Left lung (tissue), 4 donors: ENCODE measurements at regions not wholly inside any gene's neighbourhood (a gene's known extent, or its start where the extent isn't known, plus 50 kb on each side); places are given as distances from the start of the nearest gene placed in this dataset.
"Not testable (repeated sequence)": the region's sequence is repeated elsewhere in the genome, so short reads cannot be mapped to it uniquely, and the experiment has no call there.

ENCODE experiments used
- ATAC-seq: fragments of 200-7000 bp; cut with Tn5 transposase; one replicate; pipeline ENCODE4 v1.9.1; 2020; ENCODE audit warnings: moderate library complexity
- DNase-seq, 4 donors: peaks; one replicate each; pipeline ENCODE4 v3.0.0-alpha.2; 2013 to 2020
- H3K27ac ChIP-seq, 2 donors: fragments of 200-600 bp; sonication (generic) in 1 of 2; one replicate each; pipeline versions ENCODE4 v1.5.0 to v1.8.0; 2020 to 2021
- H3K27me3 ChIP-seq, 2 donors: fragments of 200-600 bp; sonication (generic) in 1 of 2; one replicate each; pipeline versions ENCODE4 v1.5.0 to v1.8.0; 2020 to 2021
- H3K36me3 ChIP-seq, 2 donors: fragments of 200-600 bp; sonication (generic) in 1 of 2; one replicate each; pipeline versions ENCODE4 v1.5.0 to v1.8.0; 2020 to 2021
- H3K4me1 ChIP-seq, 2 donors: fragments of 200-600 bp; one replicate each; pipeline ENCODE4 v1.8.0; 2021
- H3K4me3 ChIP-seq, 2 donors: fragments of 200-600 bp; sonication (generic) in 1 of 2; one replicate each; pipeline versions ENCODE4 v1.5.0 to v1.8.0; 2020 to 2021; ENCODE audit warnings: mild to moderate bottlenecking in 1 of 2
- H3K9me3 ChIP-seq, 2 donors: fragments of 200-600 bp; sonication (generic) in 1 of 2; one replicate each; pipeline versions ENCODE4 v1.5.0 to v1.8.0; 2020 to 2021
- CTCF ChIP-seq, 2 donors: fragments of 200-600 bp; sonication (generic) in 1 of 2; IDR thresholded peaks; one replicate each; pipeline versions ENCODE4 v1.5.0 to v1.8.0; 2021; ENCODE audit warnings: antibody characterized with exemption in 2 of 2
- intact Hi-C, 2 donors: fragments of 100-400 bp; cut with DNase I; formaldehyde crosslinking; loops; one replicate each; pipeline versions ENCODE4 v1.11.2 to v1.14.2; 2022
- donor health status: DM: no; HTN: yes; CAD: no.
- donor health status: DM: no; HTN: no; CAD: no.

GRCh38 chr3:197450810-197451209 is 105.0 kb downstream of the BDH1 start:
- intact Hi-C loops, result no loop called here
- DNase-seq, result no peak

GRCh38 chr3:197450308-197450707 is 105.5 kb downstream of the BDH1 start:
- no peak overlapping the region for H3K27ac ChIP-seq
- intact Hi-C loops, result no loop called here
- no peak for TF ChIP-seq CTCF (IDR thresholded peaks at IDR 0.05)
- no peak for DNase-seq
- no peak for ATAC-seq
- H3K36me3 ChIP-seq, result no peaks in the 10 kb centered on the region
- H3K4me3 ChIP-seq, result no peak overlapping the region
- no peaks in the 10 kb centered on the region for H3K27me3 ChIP-seq
- no peaks in the 10 kb centered on the region for H3K9me3 ChIP-seq
- no peaks in the 10 kb centered on the region for H3K4me1 ChIP-seq

More at GRCh38 chr3:197450810-197451209, 105.0 kb downstream of the BDH1 start:
- no peak overlapping the region for H3K27ac ChIP-seq
- H3K9me3 ChIP-seq, result no peaks in the 10 kb centered on the region
- no peaks in the 10 kb centered on the region for H3K27me3 ChIP-seq
- H3K4me1 ChIP-seq, result peaks cover 0 to 2% of the 10 kb centered on the region in 2 donors
- no peak for TF ChIP-seq CTCF (IDR thresholded peaks at IDR 0.05)
- no peak for ATAC-seq
- H3K4me3 ChIP-seq, result no peak overlapping the region
- H3K36me3 ChIP-seq, result no peaks in the 10 kb centered on the region

- H3K9me3 ChIP-seq, DNase-seq, H3K27me3 ChIP-seq, H3K36me3 ChIP-seq, H3K4me3 ChIP-seq, H3K27ac ChIP-seq, ATAC-seq, H3K4me1 ChIP-seq, intact Hi-C loops: not testable (repeated sequence)
Observed at GRCh38 chr3:197449181-197449580, 106.6 kb downstream of the BDH1 start.

- ATAC-seq, H3K27me3 ChIP-seq, H3K27ac ChIP-seq, intact Hi-C loops, H3K9me3 ChIP-seq, DNase-seq, H3K4me3 ChIP-seq, H3K4me1 ChIP-seq, H3K36me3 ChIP-seq: not testable (repeated sequence)
Observed at GRCh38 chr3:197447781-197448180, 108.0 kb downstream of the BDH1 start.

GRCh38 chr3:197447057-197447456 is 108.7 kb downstream of the BDH1 start:
- Histone ChIP-seq H3K4me1 (no peaks in the 10 kb centered on the region), H3K27ac (no peak overlapping the region), H3K36me3 (no peaks in the 10 kb centered on the region), H3K9me3 (no peaks in the 10 kb centered on the region), H3K4me3 (no peak overlapping the region), H3K27me3 (no peaks in the 10 kb centered on the region)
- intact Hi-C loops, result no loop called here
- no peak for TF ChIP-seq CTCF (IDR thresholded peaks at IDR 0.05)
- no peak for ATAC-seq
- DNase-seq, result no peak

- H3K9me3 ChIP-seq, result no peaks in the 10 kb centered on the region
- intact Hi-C loops, result no loop called here
- H3K4me3 ChIP-seq, result no peak overlapping the region
- no peaks in the 10 kb centered on the region for H3K4me1 ChIP-seq
- ATAC-seq (no peak), DNase-seq (no peak)
- H3K36me3 ChIP-seq, result no peaks in the 10 kb centered on the region
- no peak overlapping the region for H3K27ac ChIP-seq
- no peaks in the 10 kb centered on the region for H3K27me3 ChIP-seq
- no peak for TF ChIP-seq CTCF (IDR thresholded peaks at IDR 0.05)
Observed at GRCh38 chr3:197446700-197447056, 109.1 kb downstream of the BDH1 start.
